ENCODE measurements at regions not wholly inside any gene's neighbourhood (a gene's known extent, or its start where the extent isn't known, plus 50 kb on each side); places are given as distances from the start of the nearest gene placed in this dataset.

DNA sequence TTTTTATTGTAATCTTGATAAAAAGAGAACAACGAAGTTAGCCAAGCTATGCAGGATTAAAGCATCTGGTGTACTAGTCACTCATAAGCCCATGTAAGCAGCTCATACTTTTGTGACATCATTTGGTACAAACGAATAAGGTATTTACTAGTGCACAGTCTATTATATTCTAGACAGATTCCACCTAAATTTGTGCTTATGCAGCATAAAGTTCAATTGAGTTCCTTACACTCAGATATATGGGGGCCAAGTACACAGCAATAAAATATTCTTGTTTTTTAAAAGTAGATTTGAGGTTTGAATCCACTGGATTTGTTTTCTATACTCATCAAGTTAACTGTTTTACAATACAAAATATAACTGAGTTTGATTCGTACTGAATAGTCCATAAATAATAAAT is 1621.2 kb downstream of the MAT2B start:
- Histone ChIP-seq H3K79me2 (ENCODE audit: insufficient read depth, low read length) (no peaks in the 10 kb centered on the region), H3K9me3 (ENCODE audit: low read depth, low read length) (peaks cover 2% of the 10 kb centered on the region), H3K4me1 (ENCODE audit: insufficient read depth, low read length) (no peaks in the 10 kb centered on the region), H2AFZ (ENCODE audit: low read length) (no peak overlapping the region), H4K20me1 (ENCODE audit: insufficient read depth, low read length) (no peaks in the 10 kb centered on the region), H3K27me3 (ENCODE audit: insufficient read depth, low read length) (no peaks in the 10 kb centered on the region), H3K27ac (ENCODE audit: low read depth, low read length) (no peak overlapping the region), H3K36me3 (ENCODE audit: insufficient read depth, low read length) (no peaks in the 10 kb centered on the region), H3K4me3 (ENCODE audit: insufficient read depth, low read length) (no peak overlapping the region), H3K4me2 (ENCODE audit: insufficient read depth, low read length) (no peak overlapping the region)
- no peak for DNase-seq (ENCODE audit: insufficient read length, low spot score, missing footprints)
- TF ChIP-seq, protein P1, sequence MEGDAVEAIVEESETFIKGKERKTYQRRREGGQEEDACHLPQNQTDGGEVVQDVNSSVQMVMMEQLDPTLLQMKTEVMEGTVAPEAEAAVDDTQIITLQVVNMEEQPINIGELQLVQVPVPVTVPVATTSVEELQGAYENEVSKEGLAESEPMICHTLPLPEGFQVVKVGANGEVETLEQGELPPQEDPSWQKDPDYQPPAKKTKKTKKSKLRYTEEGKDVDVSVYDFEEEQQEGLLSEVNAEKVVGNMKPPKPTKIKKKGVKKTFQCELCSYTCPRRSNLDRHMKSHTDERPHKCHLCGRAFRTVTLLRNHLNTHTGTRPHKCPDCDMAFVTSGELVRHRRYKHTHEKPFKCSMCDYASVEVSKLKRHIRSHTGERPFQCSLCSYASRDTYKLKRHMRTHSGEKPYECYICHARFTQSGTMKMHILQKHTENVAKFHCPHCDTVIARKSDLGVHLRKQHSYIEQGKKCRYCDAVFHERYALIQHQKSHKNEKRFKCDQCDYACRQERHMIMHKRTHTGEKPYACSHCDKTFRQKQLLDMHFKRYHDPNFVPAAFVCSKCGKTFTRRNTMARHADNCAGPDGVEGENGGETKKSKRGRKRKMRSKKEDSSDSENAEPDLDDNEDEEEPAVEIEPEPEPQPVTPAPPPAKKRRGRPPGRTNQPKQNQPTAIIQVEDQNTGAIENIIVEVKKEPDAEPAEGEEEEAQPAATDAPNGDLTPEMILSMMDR (IDR thresholded peaks at IDR 0.05; ENCODE audit: extremely low read depth, low read depth, low read length), result no peak

DNA sequence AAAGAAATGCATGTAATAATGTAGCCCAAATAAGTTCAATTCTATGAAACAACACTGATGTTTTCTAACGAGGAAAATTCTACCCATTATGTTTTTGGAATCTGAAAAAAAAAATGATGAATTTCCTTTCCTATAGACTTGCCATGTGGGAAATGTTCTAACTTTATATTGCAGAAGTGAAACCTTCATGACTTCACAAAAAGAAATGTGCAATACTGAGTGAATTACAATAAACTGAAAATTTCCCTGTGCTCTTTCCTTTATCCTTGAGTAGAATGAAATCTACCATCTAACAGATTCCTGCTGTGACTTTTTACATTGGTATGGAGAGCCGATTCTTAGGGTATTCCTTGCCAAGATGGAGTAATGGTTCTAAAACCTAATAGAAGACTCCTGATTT is 1622.5 kb downstream of the MAT2B start:
- DNase-seq (ENCODE audit: insufficient read length, low spot score, missing footprints), result no peak

GRCh38 chr5:165130656-165131055 is 1625.2 kb downstream of the MAT2B start:
- no peaks in the 10 kb centered on the region for H3K4me1 ChIP-seq (ENCODE audit: insufficient read depth, low read length)
- H3K4me2 ChIP-seq (ENCODE audit: insufficient read depth, low read length), result no peak overlapping the region
- H3K36me3 ChIP-seq (ENCODE audit: insufficient read depth, low read length), result no peaks in the 10 kb centered on the region
- no peak overlapping the region for H3K27ac ChIP-seq (ENCODE audit: low read depth, low read length)
- DNase-seq (ENCODE audit: insufficient read length, low spot score, missing footprints), result no peak
- H3K79me2 ChIP-seq (ENCODE audit: insufficient read depth, low read length), result no peaks in the 10 kb centered on the region
- TF ChIP-seq, protein P1 (IDR thresholded peaks at IDR 0.05; ENCODE audit: extremely low read depth, low read depth, low read length), result no peak
- H3K4me3 ChIP-seq (ENCODE audit: insufficient read depth, low read length), result no peak overlapping the region
- H3K9me3 ChIP-seq (ENCODE audit: low read depth, low read length), result peaks cover 7% of the 10 kb centered on the region
- H2AFZ ChIP-seq (ENCODE audit: low read length), result no peak overlapping the region
- H4K20me1 ChIP-seq (ENCODE audit: insufficient read depth, low read length), result no peaks in the 10 kb centered on the region
- H3K27me3 ChIP-seq (ENCODE audit: insufficient read depth, low read length), result no peaks in the 10 kb centered on the region

More for the DNA sequence above, 1622.5 kb downstream of the MAT2B start:
- Histone ChIP-seq H3K9me3 (ENCODE audit: low read depth, low read length) (peaks cover 2% of the 10 kb centered on the region), H3K27ac (ENCODE audit: low read depth, low read length) (no peak overlapping the region), H2AFZ (ENCODE audit: low read length) (no peak overlapping the region), H3K4me3 (ENCODE audit: insufficient read depth, low read length) (no peak overlapping the region), H3K36me3 (ENCODE audit: insufficient read depth, low read length) (no peaks in the 10 kb centered on the region), H3K4me2 (ENCODE audit: insufficient read depth, low read length) (no peak overlapping the region), H3K4me1 (ENCODE audit: insufficient read depth, low read length) (no peaks in the 10 kb centered on the region), H3K27me3 (ENCODE audit: insufficient read depth, low read length) (no peaks in the 10 kb centered on the region), H4K20me1 (ENCODE audit: insufficient read depth, low read length) (no peaks in the 10 kb centered on the region), H3K79me2 (ENCODE audit: insufficient read depth, low read length) (no peaks in the 10 kb centered on the region)
- TF ChIP-seq, protein P1 (IDR thresholded peaks at IDR 0.05; ENCODE audit: extremely low read depth, low read depth, low read length), result no peak

- H3K27ac ChIP-seq (ENCODE audit: low read depth, low read length), result no peak overlapping the region
- no peak overlapping the region for H3K4me2 ChIP-seq (ENCODE audit: insufficient read depth, low read length)
- no peaks in the 10 kb centered on the region for H3K4me1 ChIP-seq (ENCODE audit: insufficient read depth, low read length)
- H2AFZ ChIP-seq (ENCODE audit: low read length), result no peak overlapping the region
- TF ChIP-seq, protein P1 (IDR thresholded peaks at IDR 0.05; ENCODE audit: extremely low read depth, low read depth, low read length), result no peak
- H3K79me2 ChIP-seq (ENCODE audit: insufficient read depth, low read length), result no peaks in the 10 kb centered on the region
- no peak overlapping the region for H3K4me3 ChIP-seq (ENCODE audit: insufficient read depth, low read length)
- DNase-seq (ENCODE audit: insufficient read length, low spot score, missing footprints), result no peak
- peaks cover 7% of the 10 kb centered on the region for H3K9me3 ChIP-seq (ENCODE audit: low read depth, low read length)
- H3K27me3 ChIP-seq (ENCODE audit: insufficient read depth, low read length), result no peaks in the 10 kb centered on the region
- no peaks in the 10 kb centered on the region for H3K36me3 ChIP-seq (ENCODE audit: insufficient read depth, low read length)
- no peaks in the 10 kb centered on the region for H4K20me1 ChIP-seq (ENCODE audit: insufficient read depth, low read length)
Observed at GRCh38 chr5:165134155-165134554, 1628.7 kb downstream of the MAT2B start.
